Vagina (tissue), 2 donors: ENCODE measurements at regions not wholly inside any gene's neighbourhood (a gene's known extent, or its start where the extent isn't known, plus 50 kb on each side); places are given as distances from the start of the nearest gene placed in this dataset.

ENCODE experiments used
- DNase-seq, 2 donors: peaks; one replicate each; pipeline ENCODE4 v3.0.0-alpha.2; 2017; ENCODE audit errors: extremely low spot score in 2 of 2
- H3K27ac ChIP-seq: fragments of 200-600 bp; sonication (generic); one replicate; pipeline ENCODE4 v1.5.1; 2019
- H3K27me3 ChIP-seq: fragments of 200-600 bp; sonication (generic); one replicate; pipeline ENCODE4 v1.5.1; 2019
- H3K36me3 ChIP-seq, 2 donors: fragments of 200-600 bp; sonication (generic); one replicate each; pipeline ENCODE4 v1.5.1; 2017 to 2019
- H3K4me1 ChIP-seq: fragments of 200-600 bp; sonication (generic); one replicate; pipeline ENCODE4 v1.5.1; 2019
- H3K4me3 ChIP-seq, 2 donors: fragments of 200-600 bp; sonication (generic); 1 replicate in 1 of 2; 2 replicates in 1 of 2; pipeline ENCODE4 v1.5.1; 2016 to 2019
- H3K9me3 ChIP-seq: fragments of 200-600 bp; sonication (generic); one replicate; pipeline ENCODE4 v1.5.1; 2019
- CTCF ChIP-seq, 3 experiments: fragments of 450-650 bp in 2 of 3; fragments of 200-600 bp in 1 of 3; sonication (generic) in 1 of 3; IDR thresholded peaks; one replicate each; pipeline ENCODE4 v1.5.1; 2017 to 2019; ENCODE audit warnings: antibody characterized with exemption in 3 of 3, mild to moderate bottlenecking in 2 of 3, moderate library complexity in 2 of 3
- POLR2A ChIP-seq, 2 donors: fragments of 450-650 bp; IDR thresholded peaks; one replicate each; pipeline ENCODE4 v1.6.1; 2017; ENCODE audit warnings: antibody characterized with exemption in 2 of 2, mild to moderate bottlenecking in 2 of 2, moderate library complexity in 2 of 2
- POLR2AphosphoS5 ChIP-seq, 2 donors: sonication (generic); formaldehyde crosslinking; IDR thresholded peaks; one replicate each; pipeline ENCODE4 v1.9.0; 2017; ENCODE audit warnings: antibody characterized with exemption in 2 of 2, mild to moderate bottlenecking in 2 of 2, low read depth in 1 of 2; ENCODE audit not compliant: insufficient read depth in 1 of 2
- intact Hi-C: fragments of 100-400 bp; cut with DNase I; formaldehyde crosslinking; loops from one replicate; pipeline ENCODE4 v1.15.1; 2023

- Histone ChIP-seq H3K27ac (no peak overlapping the region), H3K4me3 (no peak overlapping the region), H3K9me3 (no peaks in the 10 kb centered on the region), H3K4me1 (no peaks in the 10 kb centered on the region), H3K27me3 (no peaks in the 10 kb centered on the region), H3K36me3 (no peaks in the 10 kb centered on the region)
- intact Hi-C loops = no loop called here
- DNase-seq = no peak
- TF ChIP-seq POLR2A (IDR thresholded peaks at IDR 0.05) = no peak
- no peak for TF ChIP-seq CTCF (IDR thresholded peaks at IDR 0.05)
- no peak for TF ChIP-seq POLR2AphosphoS5 (IDR thresholded peaks at IDR 0.05; ENCODE audit: insufficient read depth in 1 of 2, low read depth in 1 of 2)
Measured at GRCh38 chr13:59276436-59276835, 887.3 kb downstream of the DIAPH3 start.

- H3K9me3 ChIP-seq = no peaks in the 10 kb centered on the region
- intact Hi-C loops = no loop called here
- TF ChIP-seq POLR2AphosphoS5 (IDR thresholded peaks at IDR 0.05; ENCODE audit: insufficient read depth in 1 of 2, low read depth in 1 of 2) (no peak), CTCF (IDR thresholded peaks at IDR 0.05) (no peak), POLR2A (IDR thresholded peaks at IDR 0.05) (no peak)
- H3K4me1 ChIP-seq = no peaks in the 10 kb centered on the region
- H3K27ac ChIP-seq = no peak overlapping the region
- H3K4me3 ChIP-seq = no peak overlapping the region
- H3K27me3 ChIP-seq = no peaks in the 10 kb centered on the region
- no peaks in the 10 kb centered on the region for H3K36me3 ChIP-seq
- no peak for DNase-seq
Measured at GRCh38 chr13:59277106-59277505, 886.6 kb downstream of the DIAPH3 start.

GRCh38 chr13:59279028-59279427 is 884.7 kb downstream of the DIAPH3 start:
- DNase-seq = no peak
- intact Hi-C loops = no loop called here
- Histone ChIP-seq H3K4me1 (no peaks in the 10 kb centered on the region), H3K36me3 (no peaks in the 10 kb centered on the region), H3K27me3 (no peaks in the 10 kb centered on the region), H3K4me3 (no peak overlapping the region), H3K27ac (no peak overlapping the region), H3K9me3 (no peaks in the 10 kb centered on the region)
- TF ChIP-seq POLR2AphosphoS5 (IDR thresholded peaks at IDR 0.05; ENCODE audit: insufficient read depth in 1 of 2, low read depth in 1 of 2) (no peak), POLR2A (IDR thresholded peaks at IDR 0.05) (no peak), CTCF (IDR thresholded peaks at IDR 0.05) (no peak)

- no peaks in the 10 kb centered on the region for H3K36me3 ChIP-seq
- no peaks in the 10 kb centered on the region for H3K27me3 ChIP-seq
- intact Hi-C loops = no loop called here
- H3K4me1 ChIP-seq = no peaks in the 10 kb centered on the region
- no peaks in the 10 kb centered on the region for H3K9me3 ChIP-seq
- H3K27ac ChIP-seq = no peak overlapping the region
- no peak for TF ChIP-seq POLR2AphosphoS5 (IDR thresholded peaks at IDR 0.05; ENCODE audit: insufficient read depth in 1 of 2, low read depth in 1 of 2)
- no peak for TF ChIP-seq CTCF (IDR thresholded peaks at IDR 0.05)
- no peak for TF ChIP-seq POLR2A (IDR thresholded peaks at IDR 0.05)
- H3K4me3 ChIP-seq = no peak overlapping the region
- DNase-seq = no peak
Measured at GRCh38 chr13:59279576-59279975, 884.2 kb downstream of the DIAPH3 start.

GRCh38 chr13:59280297-59280696 is 883.4 kb downstream of the DIAPH3 start:
- DNase-seq = no peak
- intact Hi-C loops = no loop called here
- no peak overlapping the region for H3K4me3 ChIP-seq
- no peaks in the 10 kb centered on the region for H3K4me1 ChIP-seq
- no peak overlapping the region for H3K27ac ChIP-seq
- TF ChIP-seq CTCF (IDR thresholded peaks at IDR 0.05) = no peak
- no peak for TF ChIP-seq POLR2A (IDR thresholded peaks at IDR 0.05)
- no peak for TF ChIP-seq POLR2AphosphoS5 (IDR thresholded peaks at IDR 0.05; ENCODE audit: insufficient read depth in 1 of 2, low read depth in 1 of 2)
- H3K36me3 ChIP-seq = no peaks in the 10 kb centered on the region
- no peaks in the 10 kb centered on the region for H3K9me3 ChIP-seq
- no peaks in the 10 kb centered on the region for H3K27me3 ChIP-seq
